HG02938 (cell line): ENCODE measurements at regions not wholly inside any gene's neighbourhood (a gene's known extent, or its start where the extent isn't known, plus 50 kb on each side); places are given as distances from the start of the nearest gene placed in this dataset.
"Not testable (repeated sequence)": the region's sequence is repeated elsewhere in the genome, so short reads cannot be mapped to it uniquely, and the experiment has no call there.

Experiments used
- ATAC-seq: cut with Tn5 transposase; IDR thresholded peaks from one replicate; pipeline ENCODE4 v1.9.1; 2021; ENCODE audit warnings: mild to moderate bottlenecking, moderate library complexity; ENCODE audit not compliant: unreplicated experiment

DNA sequence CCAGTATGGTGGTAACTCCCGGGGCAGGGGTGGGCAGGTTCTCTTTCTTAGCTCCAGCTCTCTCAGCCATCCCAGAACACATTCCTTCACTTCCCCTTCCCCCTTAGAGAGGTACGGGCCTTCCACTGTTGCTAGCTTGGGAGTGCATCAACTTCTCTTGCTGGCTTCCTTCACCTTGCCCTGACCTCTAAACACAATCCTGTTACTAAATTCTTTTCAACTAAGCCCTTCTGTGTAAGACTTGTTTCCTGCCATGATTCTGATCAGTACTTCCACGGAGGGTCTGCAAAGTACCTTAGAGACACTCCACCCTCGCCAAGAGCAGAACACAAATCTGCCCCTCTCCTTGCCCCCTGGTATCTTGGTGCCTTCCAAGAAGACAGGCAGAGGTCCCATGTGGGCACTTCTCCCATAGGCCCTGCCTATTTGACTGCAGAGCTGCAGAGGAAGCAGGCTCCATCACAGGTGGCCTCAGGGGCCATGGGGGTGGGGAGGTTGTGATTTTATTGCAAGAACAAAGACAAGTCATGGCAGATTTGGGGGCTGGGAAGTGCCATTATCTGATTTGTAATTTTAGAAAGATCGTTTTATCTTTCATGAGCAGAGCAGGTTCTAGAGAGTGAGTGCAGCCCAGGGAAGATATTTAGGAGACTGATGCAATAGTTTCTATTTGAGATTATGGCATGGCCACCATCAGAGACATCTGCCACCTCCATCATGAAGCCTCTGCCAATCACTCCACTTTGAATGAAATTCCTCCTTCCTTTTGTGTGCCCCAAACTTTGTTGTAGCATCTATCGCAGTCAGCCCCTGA lies 182.5 kb upstream of the JUN start:
- no peak for ATAC-seq

GRCh38 chr1:58966917-58967740 lies 183.3 kb upstream of the JUN start:
- no peak for ATAC-seq

DNA sequence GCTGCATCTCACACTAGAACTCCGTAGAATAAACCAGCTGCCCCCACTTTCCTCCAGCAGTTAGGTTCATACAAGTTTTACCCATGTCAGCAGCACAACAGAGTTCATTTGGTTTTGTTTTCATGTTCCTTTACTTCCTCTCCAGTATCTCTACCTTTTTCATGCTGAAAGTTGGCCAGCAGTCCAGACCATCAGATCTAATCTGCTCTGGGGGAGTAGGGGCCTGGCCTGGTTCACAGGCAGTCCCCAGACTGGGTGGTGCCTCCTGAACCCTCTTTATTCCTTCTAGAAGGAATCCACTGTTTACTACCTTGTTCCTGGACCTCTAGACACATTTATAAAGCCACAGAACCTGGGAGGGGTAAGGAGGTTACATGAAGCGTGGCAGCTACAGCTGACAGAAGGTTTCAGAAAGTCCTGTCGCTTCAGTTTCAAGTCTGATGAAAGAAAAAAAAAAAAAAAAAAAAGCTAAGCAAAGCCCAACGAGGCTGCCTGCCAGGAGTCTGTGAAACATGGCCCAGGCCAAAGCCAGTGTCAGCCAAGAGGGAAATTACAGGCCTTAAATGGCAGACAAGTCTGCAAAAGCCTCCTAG lies 184.6 kb upstream of the JUN start:
- peak; percentile 84 for ATAC-seq

DNA sequence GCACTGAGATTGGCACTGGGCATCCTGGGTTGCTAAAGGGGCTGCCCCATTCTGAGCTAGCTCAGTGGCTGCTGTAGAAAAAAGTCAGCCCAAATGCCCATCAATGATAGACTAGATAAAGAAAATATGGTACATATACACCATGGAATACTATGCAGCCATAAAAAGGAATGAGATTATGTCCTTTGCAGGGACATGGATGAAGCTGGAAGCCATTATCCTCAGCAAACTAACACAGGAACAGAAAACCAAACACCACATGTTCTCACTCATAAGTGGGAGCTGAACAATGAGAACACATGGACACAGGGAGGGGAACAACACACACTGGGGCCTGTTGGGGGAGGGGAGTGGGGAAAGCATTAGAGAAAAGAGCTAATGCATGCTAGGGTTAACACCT lies 185.3 kb upstream of the JUN start:
- not testable (repeated sequence) for ATAC-seq

DNA sequence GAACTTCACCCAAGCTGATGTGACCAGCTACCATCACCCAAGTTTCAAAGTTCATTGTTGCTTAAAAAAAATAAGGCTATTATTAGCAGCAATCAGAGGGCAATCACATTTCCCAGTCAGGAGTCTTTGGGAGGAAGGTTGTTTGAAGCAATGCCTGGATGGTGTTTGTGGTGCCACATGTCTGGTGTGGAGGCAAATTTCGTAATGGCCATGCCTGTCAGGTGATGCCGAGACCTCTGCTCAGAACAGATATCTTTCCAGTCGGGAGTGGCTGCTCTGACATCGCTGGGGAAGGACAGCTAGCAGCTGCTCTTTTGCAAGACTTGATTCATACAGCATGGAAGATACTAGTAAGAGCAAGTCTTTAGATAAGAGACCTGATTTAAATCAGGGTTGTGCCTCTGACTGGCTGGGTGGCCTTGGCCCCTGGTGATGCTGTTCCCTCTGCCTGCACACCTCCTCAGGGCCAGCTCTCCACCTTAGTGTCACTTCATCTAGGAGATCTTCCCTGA lies 187.8 kb upstream of the JUN start:
- no peak for ATAC-seq

GRCh38 chr1:58975888-58976287 lies 192.0 kb upstream of the JUN start:
- ATAC-seq: no peak

- ATAC-seq: no peak
Measured at GRCh38 chr1:58976294-58976693, 192.4 kb upstream of the JUN start.

- ATAC-seq: no peak
Measured at GRCh38 chr1:58977598-58977997, 193.8 kb upstream of the JUN start.

- no peak for ATAC-seq
Measured at GRCh38 chr1:58978096-58978495, 194.2 kb upstream of the JUN start.

GRCh38 chr1:58979086-58979485 lies 195.2 kb upstream of the JUN start:
- ATAC-seq: no peak

DNA sequence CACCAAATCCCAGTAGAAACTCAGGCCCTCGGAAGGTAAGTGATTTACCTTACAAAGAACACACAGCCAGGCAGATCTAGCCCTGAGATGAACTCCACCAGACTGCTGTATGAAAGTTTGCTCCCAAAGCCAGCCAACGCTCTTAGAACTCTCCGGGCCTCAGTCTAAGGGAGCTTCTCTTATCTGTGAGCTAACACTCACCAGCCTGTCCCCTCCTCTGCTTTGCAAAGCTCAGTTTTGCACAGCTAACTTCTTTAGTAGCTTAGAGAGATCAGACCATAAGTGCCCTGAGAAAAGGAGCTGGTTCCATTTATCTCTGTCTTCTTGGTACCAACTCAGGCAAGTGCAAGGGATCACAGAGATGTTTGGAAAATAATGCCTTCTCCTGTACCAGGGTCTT lies 195.8 kb upstream of the JUN start:
- no peak for ATAC-seq

GRCh38 chr1:58981392-58981791 lies 197.5 kb upstream of the JUN start:
- no peak for ATAC-seq

DNA sequence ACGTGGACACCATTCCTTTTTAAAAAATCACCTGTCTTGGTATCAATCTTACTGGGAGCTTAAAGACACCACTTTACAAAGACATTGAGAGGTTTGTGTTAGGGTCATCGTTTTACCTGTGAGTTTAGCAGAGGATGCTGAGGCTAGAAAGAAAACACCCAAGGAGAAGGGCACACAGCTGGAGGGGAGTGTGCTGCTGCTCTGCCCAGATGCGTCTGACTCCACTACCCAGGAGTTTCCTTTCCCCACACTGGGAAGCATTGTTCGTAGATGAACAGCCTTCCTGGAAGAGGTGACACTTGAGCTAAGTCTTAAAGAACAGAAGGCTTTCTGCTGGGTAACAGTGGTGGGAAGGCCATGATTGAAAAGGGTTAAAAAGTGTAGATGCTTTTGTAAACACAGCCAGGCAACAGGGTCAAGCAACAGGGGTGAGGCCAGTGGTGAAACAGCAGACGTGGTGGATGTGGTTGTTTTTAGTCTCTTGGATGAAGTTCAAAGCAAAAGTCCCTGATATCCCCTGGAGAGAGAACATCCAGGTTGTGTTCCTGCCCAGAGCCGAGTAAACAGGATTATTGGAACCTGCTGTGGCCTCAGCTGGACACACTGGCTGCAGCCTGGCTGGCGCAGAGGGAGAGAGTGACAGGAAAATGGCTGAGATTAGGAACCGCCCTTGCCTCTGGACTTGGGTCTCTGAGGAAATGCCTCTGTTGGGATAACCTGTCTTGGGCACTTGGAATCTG lies 198.6 kb upstream of the JUN start:
- ATAC-seq: no peak

DNA sequence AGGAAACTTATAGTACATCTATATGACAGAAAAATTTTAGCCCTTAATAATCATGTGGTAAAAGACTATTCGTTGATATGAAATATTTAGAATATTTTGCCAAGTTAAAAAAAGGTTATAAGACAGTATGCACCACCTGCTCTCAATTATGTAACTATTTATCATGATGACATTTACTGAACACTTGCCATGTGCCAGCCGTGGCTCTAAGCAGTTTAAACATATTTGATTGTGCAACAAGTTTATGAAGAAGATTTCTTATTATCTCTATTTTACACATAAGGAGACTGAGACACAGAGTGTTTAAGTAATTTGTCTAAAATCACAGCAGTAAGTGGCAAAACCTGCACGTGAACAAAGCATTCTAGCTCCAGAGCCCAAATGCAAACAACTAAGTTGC lies 199.3 kb upstream of the JUN start:
- no peak for ATAC-seq

- no peak for ATAC-seq
Measured at GRCh38 chr1:58983633-58984245, 199.9 kb upstream of the JUN start.

- ATAC-seq: no peak
Measured at GRCh38 chr1:58986996-58987767, 203.3 kb upstream of the JUN start.

DNA sequence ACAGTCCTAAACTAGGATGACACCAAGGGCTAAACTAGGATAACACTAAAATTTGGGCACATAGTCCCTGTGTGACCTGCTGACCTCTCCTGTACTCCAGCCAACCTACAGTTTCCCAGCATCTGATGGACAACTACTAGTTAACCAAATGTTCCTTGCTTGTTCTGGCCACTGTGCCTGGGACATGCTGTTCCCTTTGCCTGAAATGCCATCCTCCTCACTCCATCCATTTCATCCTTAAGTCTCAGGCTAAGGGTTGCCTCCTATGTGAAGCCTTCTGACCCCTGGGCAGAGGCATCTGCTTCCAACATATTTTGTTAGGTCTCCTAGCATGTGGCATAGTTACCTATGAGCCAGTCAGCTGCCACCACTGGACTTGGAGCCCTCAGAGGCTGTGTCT lies 204.9 kb upstream of the JUN start:
- ATAC-seq: no peak

DNA sequence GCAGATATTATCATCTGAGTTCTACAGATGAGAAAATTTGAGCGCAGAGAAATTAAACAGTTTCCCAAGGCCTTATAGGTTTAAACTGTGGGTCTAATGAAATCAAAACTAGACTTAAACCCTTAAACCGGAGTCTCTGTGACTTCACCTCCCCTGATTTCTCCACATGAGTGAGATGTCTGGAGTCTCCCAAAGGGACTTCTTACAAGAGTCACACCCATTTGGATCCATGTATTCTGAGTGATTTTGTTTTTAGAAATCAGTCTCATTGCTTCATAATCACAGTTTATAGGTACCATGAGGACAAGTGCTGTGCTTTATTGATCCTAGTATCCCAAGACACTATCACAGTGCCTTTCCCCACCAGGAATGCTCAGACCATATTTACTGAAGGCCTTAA lies 206.0 kb upstream of the JUN start:
- ATAC-seq: no peak

DNA sequence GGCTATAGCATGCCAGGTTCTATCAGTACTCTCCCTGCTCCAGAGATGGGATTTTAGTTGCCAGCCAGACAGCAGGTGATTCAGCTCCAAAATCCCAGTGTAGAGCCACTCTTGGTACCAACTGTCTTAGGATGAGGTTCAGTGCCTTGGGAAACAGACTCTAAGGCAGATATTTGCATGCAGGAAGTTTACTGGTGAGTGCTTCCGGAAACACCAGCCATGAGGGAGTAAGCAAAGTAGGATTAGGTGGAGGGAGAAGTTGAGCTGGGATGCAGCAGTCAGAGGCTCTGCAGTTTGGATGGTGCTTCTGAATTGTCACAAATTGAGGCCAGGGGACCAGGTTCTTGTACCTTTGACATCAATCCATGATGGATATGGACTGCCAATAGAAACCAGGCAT lies 207.5 kb upstream of the JUN start:
- ATAC-seq: no peak

- ATAC-seq: no peak
Measured at GRCh38 chr1:58992643-58993042, 208.8 kb upstream of the JUN start.
